ENCODE measurements at regions not wholly inside any gene's neighbourhood (a gene's known extent, or its start where the extent isn't known, plus 50 kb on each side); places are given as distances from the start of the nearest gene placed in this dataset.

- Histone ChIP-seq H3K79me2 (ENCODE audit: insufficient read depth, low read length) (no peaks in the 10 kb centered on the region), H4K20me1 (ENCODE audit: insufficient read depth, low read length) (no peaks in the 10 kb centered on the region), H3K9me3 (ENCODE audit: insufficient read depth, low read depth, low read length) (no peaks in the 10 kb centered on the region), H3K4me3 (ENCODE audit: insufficient read depth, low read depth, low read length) (no peak overlapping the region), H3K27me3 (ENCODE audit: insufficient read depth, low read length) (no peaks in the 10 kb centered on the region), H3K36me3 (ENCODE audit: insufficient read depth, low read length) (no peaks in the 10 kb centered on the region), H3K9ac (ENCODE audit: low read length) (no peak overlapping the region), H2AFZ (ENCODE audit: low read depth, low read length) (no peak overlapping the region), H3K4me1 (ENCODE audit: insufficient read depth, low read length) (no peaks in the 10 kb centered on the region), H3K27ac (ENCODE audit: low read depth, low read length) (no peak overlapping the region), H3K4me2 (ENCODE audit: low read length) (no peak overlapping the region)
- Mint-ChIP-seq H3K36me3 (ENCODE audit: low read depth, unreplicated experiment) (no peaks in the 10 kb centered on the region), H3K27ac (ENCODE audit: unreplicated experiment) (no peak overlapping the region), H3K4me3 (ENCODE audit: unreplicated experiment) (no peak overlapping the region), H3K9me3 (ENCODE audit: unreplicated experiment) (peaks cover 2% of the 10 kb centered on the region), H3K27me3 (ENCODE audit: low read depth, unreplicated experiment) (no peaks in the 10 kb centered on the region), H3K4me1 (ENCODE audit: low read depth, unreplicated experiment) (peaks cover 18% of the 10 kb centered on the region)
- DNase-seq (ENCODE audit: low read depth) (no peak), FAIRE-seq (no peak)
- TF ChIP-seq CTCF (IDR thresholded peaks at IDR 0.05; ENCODE audit: insufficient read depth, low read depth, low read length) (no peak), EZH2 (IDR thresholded peaks at IDR 0.05; ENCODE audit: insufficient read depth, low read length) (no peak)
These were observed 306.5 kb upstream of the HS3ST5 start for GRCh38 chr6:114649298-114649697.

- H3K27ac ChIP-seq (ENCODE audit: low read depth, low read length), result peak overlapping the region; percentile 8
- TF ChIP-seq EZH2 (IDR thresholded peaks at IDR 0.05; ENCODE audit: insufficient read depth, low read length) (no peak), CTCF (IDR thresholded peaks at IDR 0.05; ENCODE audit: insufficient read depth, low read depth, low read length) (no peak)
- Mint-ChIP-seq H3K4me3 (ENCODE audit: unreplicated experiment) (no peak overlapping the region), H3K9me3 (ENCODE audit: unreplicated experiment) (peaks cover 2% of the 10 kb centered on the region), H3K36me3 (ENCODE audit: low read depth, unreplicated experiment) (no peaks in the 10 kb centered on the region), H3K27ac (ENCODE audit: unreplicated experiment) (no peak overlapping the region), H3K27me3 (ENCODE audit: low read depth, unreplicated experiment) (no peaks in the 10 kb centered on the region), H3K4me1 (ENCODE audit: low read depth, unreplicated experiment) (peaks cover 18% of the 10 kb centered on the region)
- no peak overlapping the region for H3K4me2 ChIP-seq (ENCODE audit: low read length)
- no peak overlapping the region for H3K4me3 ChIP-seq (ENCODE audit: insufficient read depth, low read depth, low read length)
- no peak for FAIRE-seq
- peak; percentile 0 for DNase-seq (ENCODE audit: low read depth)
- H3K27me3 ChIP-seq (ENCODE audit: insufficient read depth, low read length), result no peaks in the 10 kb centered on the region
- no peaks in the 10 kb centered on the region for H4K20me1 ChIP-seq (ENCODE audit: insufficient read depth, low read length)
- H3K79me2 ChIP-seq (ENCODE audit: insufficient read depth, low read length), result no peaks in the 10 kb centered on the region
- no peaks in the 10 kb centered on the region for H3K36me3 ChIP-seq (ENCODE audit: insufficient read depth, low read length)
- no peaks in the 10 kb centered on the region for H3K9me3 ChIP-seq (ENCODE audit: insufficient read depth, low read depth, low read length)
- no peaks in the 10 kb centered on the region for H3K4me1 ChIP-seq (ENCODE audit: insufficient read depth, low read length)
- H3K9ac ChIP-seq (ENCODE audit: low read length), result no peak overlapping the region
- H2AFZ ChIP-seq (ENCODE audit: low read depth, low read length), result no peak overlapping the region
These were observed 306.0 kb upstream of the HS3ST5 start for GRCh38 chr6:114648847-114649246.

GRCh38 chr6:114638341-114638740 lies 295.5 kb upstream of the HS3ST5 start:
- Mint-ChIP-seq H3K27me3 (ENCODE audit: low read depth, unreplicated experiment) (no peaks in the 10 kb centered on the region), H3K36me3 (ENCODE audit: low read depth, unreplicated experiment) (no peaks in the 10 kb centered on the region), H3K27ac (ENCODE audit: unreplicated experiment) (no peak overlapping the region), H3K4me1 (ENCODE audit: low read depth, unreplicated experiment) (peaks cover 3% of the 10 kb centered on the region), H3K9me3 (ENCODE audit: unreplicated experiment) (peaks cover 3% of the 10 kb centered on the region), H3K4me3 (ENCODE audit: unreplicated experiment) (no peak overlapping the region)
- no peaks in the 10 kb centered on the region for H3K4me1 ChIP-seq (ENCODE audit: insufficient read depth, low read length)
- no peak overlapping the region for H3K27ac ChIP-seq (ENCODE audit: low read depth, low read length)
- no peak overlapping the region for H3K4me2 ChIP-seq (ENCODE audit: low read length)
- H3K79me2 ChIP-seq (ENCODE audit: insufficient read depth, low read length), result no peaks in the 10 kb centered on the region
- FAIRE-seq (no peak), DNase-seq (ENCODE audit: low read depth) (no peak)
- TF ChIP-seq EZH2 (IDR thresholded peaks at IDR 0.05; ENCODE audit: insufficient read depth, low read length) (no peak), CTCF (IDR thresholded peaks at IDR 0.05; ENCODE audit: insufficient read depth, low read depth, low read length) (no peak)
- no peaks in the 10 kb centered on the region for H3K9me3 ChIP-seq (ENCODE audit: insufficient read depth, low read depth, low read length)
- no peaks in the 10 kb centered on the region for H4K20me1 ChIP-seq (ENCODE audit: insufficient read depth, low read length)
- H3K9ac ChIP-seq (ENCODE audit: low read length), result no peak overlapping the region
- no peaks in the 10 kb centered on the region for H3K36me3 ChIP-seq (ENCODE audit: insufficient read depth, low read length)
- H3K27me3 ChIP-seq (ENCODE audit: insufficient read depth, low read length), result no peaks in the 10 kb centered on the region
- no peak overlapping the region for H3K4me3 ChIP-seq (ENCODE audit: insufficient read depth, low read depth, low read length)
- H2AFZ ChIP-seq (ENCODE audit: low read depth, low read length), result no peak overlapping the region

Measured in astrocyte (in vitro differentiated cells and primary cell).